OCI-LY7 (cell line): ENCODE measurements at regions not wholly inside any gene's neighbourhood (a gene's known extent, or its start where the extent isn't known, plus 50 kb on each side); places are given as distances from the start of the nearest gene placed in this dataset.

Source experiments
- BruUV-seq: library from RNA; stranded (reverse); fragments of 400-500 nt; replicated peaks from 2 replicates; lab custom pipeline; 2021; lab: Mats Ljungman, UMichigan
- CTCF ChIA-PET: fragments of 300-600 bp; sonication (Branson Sonifier 250); formaldehyde crosslinking; loops from one replicate; lab custom pipeline; 2022; ENCODE audit warnings: antibody characterized with exemption; ENCODE audit not compliant: unreplicated experiment; lab: Charles Lee
- POLR2A ChIA-PET: fragments of 300-600 bp; sonication (Branson Sonifier 250); formaldehyde crosslinking; loops from one replicate; lab custom pipeline; 2022; ENCODE audit warnings: antibody characterized with exemption; lab: Charles Lee
- DNase-seq: peaks from one replicate; pipeline ENCODE4 v3.0.0-alpha.2; 2015; ENCODE audit warnings: low spot score
- H2AFZ ChIP-seq: fragments of 200-600 bp; sonication (generic), shearing (Covaris generic); 2 replicates; pipeline ENCODE4 v1.6.1; 2014; ENCODE audit warnings: mild to moderate bottlenecking, antibody characterized with exemption, low read length, moderate library complexity
- H3K27ac ChIP-seq: fragments of 200-600 bp; sonication (generic); 2 replicates; pipeline ENCODE4 v1.5.1; 2014; ENCODE audit warnings: mixed run types, low read depth, mild to moderate bottlenecking, moderate library complexity, low read length, inconsistent platforms; ENCODE audit not compliant: poor library complexity, severe bottlenecking
- H3K36me3 ChIP-seq: fragments of 200-600 bp; sonication (generic); 2 replicates; pipeline ENCODE4 v1.6.1; 2014; ENCODE audit warnings: mild to moderate bottlenecking, antibody characterized with exemption, low read length, moderate library complexity, mixed read lengths; ENCODE audit not compliant: insufficient read depth
- H3K4me1 ChIP-seq: fragments of 200-600 bp; sonication (generic); 2 replicates; pipeline ENCODE4 v1.5.1; 2014; ENCODE audit warnings: mild to moderate bottlenecking, low read length; ENCODE audit not compliant: insufficient read depth, poor library complexity, severe bottlenecking
- H3K4me2 ChIP-seq: fragments of 200-600 bp; sonication (generic); 2 replicates; pipeline ENCODE4 v1.6.1; 2014; ENCODE audit warnings: mild to moderate bottlenecking, low read length
- H3K4me3 ChIP-seq: fragments of 200-600 bp; sonication (generic); 2 replicates; pipeline ENCODE4 v1.5.1; 2014; ENCODE audit warnings: mild to moderate bottlenecking, low read depth, low read length; ENCODE audit not compliant: poor library complexity, severe bottlenecking
- H3K79me2 ChIP-seq: fragments of 200-600 bp; sonication (generic); 2 replicates; pipeline ENCODE4 v1.6.1; 2016; ENCODE audit warnings: low read depth, mild to moderate bottlenecking, low read length, moderate library complexity, mixed read lengths; ENCODE audit not compliant: insufficient read depth
- H3K9me2 ChIP-seq: fragments of 200-600 bp; sonication (generic); 2 replicates; pipeline ENCODE4 v1.6.1; 2016; ENCODE audit warnings: mild to moderate bottlenecking, low read length, mixed read lengths; ENCODE audit not compliant: insufficient read depth
- H3K9me3 ChIP-seq: fragments of 200-600 bp; sonication (generic); 2 replicates; pipeline ENCODE4 v1.6.1; 2014; ENCODE audit warnings: mild to moderate bottlenecking, mixed run types, low read length, mixed read lengths
- H4K20me1 ChIP-seq: fragments of 200-600 bp; sonication (generic); 2 replicates; pipeline ENCODE4 v1.6.1; 2014; ENCODE audit warnings: mild to moderate bottlenecking, antibody characterized with exemption, low read length, moderate library complexity, mixed read lengths; ENCODE audit not compliant: insufficient read depth
- CTCF ChIP-seq: fragments of 200-600 bp; sonication (generic); conservative IDR thresholded peaks from 2 replicates; pipeline ENCODE4 v1.5.1; 2014; ENCODE audit warnings: mild to moderate bottlenecking, antibody characterized with exemption, low read length, moderate library complexity, mixed read lengths
- EZH2phosphoT487 ChIP-seq: fragments of 200-600 bp; sonication (generic); IDR thresholded peaks from 2 replicates; pipeline ENCODE4 v1.6.1; 2018; ENCODE audit warnings: low read depth, borderline replicate concordance, mild to moderate bottlenecking, mixed run types, antibody characterized with exemption, low read length, moderate library complexity, mixed read lengths
- intact Hi-C: fragments of 100-400 bp; cut with micrococcal nuclease; formaldehyde crosslinking; loops from one replicate; pipeline ENCODE4 v1.10.0; 2022; ENCODE audit not compliant: unreplicated experiment

- H3K79me2 ChIP-seq: no peaks in the 10 kb centered on the region
- no peaks in the 10 kb centered on the region for H3K9me2 ChIP-seq
- H3K27ac ChIP-seq: no peak overlapping the region
- no peak for DNase-seq
- POLR2A ChIA-PET: no interaction called here
- H3K9me3 ChIP-seq: no peaks in the 10 kb centered on the region
- no peak overlapping the region for H3K4me3 ChIP-seq
- no TSS peak for BruUV-seq
- no peak overlapping the region for H3K4me2 ChIP-seq
- TF ChIP-seq CTCF (no peak), EZH2phosphoT487 (no peak)
- no peaks in the 10 kb centered on the region for H3K36me3 ChIP-seq
- no peaks in the 10 kb centered on the region for H3K4me1 ChIP-seq
- intact Hi-C loops: no loop called here
- CTCF ChIA-PET: no interaction called here
- no peak overlapping the region for H2AFZ ChIP-seq
- no peaks in the 10 kb centered on the region for H4K20me1 ChIP-seq
Observed at GRCh38 chr11:32316858-32317642, 118.3 kb downstream of the WT1 start.

- Histone ChIP-seq H3K9me3 (no peaks in the 10 kb centered on the region), H3K9me2 (no peaks in the 10 kb centered on the region), H2AFZ (no peak overlapping the region), H3K4me3 (no peak overlapping the region), H4K20me1 (no peaks in the 10 kb centered on the region), H3K4me1 (no peaks in the 10 kb centered on the region), H3K4me2 (no peak overlapping the region), H3K36me3 (no peaks in the 10 kb centered on the region), H3K79me2 (no peaks in the 10 kb centered on the region), H3K27ac (no peak overlapping the region)
- DNase-seq: no peak
- no TSS peak for BruUV-seq
- TF ChIP-seq CTCF (no peak), EZH2phosphoT487 (no peak)
- ChIA-PET POLR2A (no interaction called here), CTCF (no interaction called here)
- intact Hi-C loops: no loop called here
Observed at GRCh38 chr11:32317643-32318042, 117.7 kb downstream of the WT1 start.
